K562 (cell line): ENCODE measurements at regions not wholly inside any gene's neighbourhood (a gene's known extent, or its start where the extent isn't known, plus 50 kb on each side); places are given as distances from the start of the nearest gene placed in this dataset.

ENCODE experiments used
- ATAC-seq: fragments of 200-7000 bp; cut with Tn5 transposase; 3 replicates; pipeline ENCODE4 v1.9.1; 2020; ENCODE audit warnings: moderate library complexity
- BruUV-seq: library from RNA; stranded (reverse); fragments of 400-500 nt; replicated peaks from 2 replicates; lab custom pipeline; 2021; lab: Mats Ljungman, UMichigan
- CTCF ChIA-PET: fragments of 300-600 bp; formaldehyde crosslinking; extraction: SDS; loops from one replicate; lab custom pipeline; 2021; ENCODE audit warnings: low intra/inter-chr PET ratio; lab: Yijun Ruan, JAX
- POLR2A ChIA-PET: fragments of 300-600, 350-650 bp; sonication (Branson Sonifier 250); formaldehyde crosslinking; extraction: SDS; loops from one replicate; lab custom pipeline; 2021; ENCODE audit warnings: antibody characterized with exemption, inconsistent platforms; lab: Yijun Ruan, JAX
- DNase-seq, 4 experiments: peaks; one replicate each; pipeline versions ENCODE4 v3.0.0 to v3.0.0-alpha.2; 2011 to 2018; ENCODE audit warnings: low spot score in 3 of 4, mixed read lengths in 3 of 4; ENCODE audit errors: extremely low read depth in 1 of 4
- FAIRE-seq: peaks from 2 replicates; lab custom pipeline; 2011; peaks lifted over from hg19 to GRCh38; lab: Jason Lieb, UNC
- H2AFZ ChIP-seq: 2 replicates; pipeline ENCODE4 v1.6.0; 2011; ENCODE audit warnings: low read depth, low read length, control low read depth, inconsistent platforms
- H3K27ac ChIP-seq: fragments of 200-600 bp; 3 replicates; pipeline ENCODE4 v1.8.0; 2011; ENCODE audit warnings: low read depth, mild to moderate bottlenecking, control low read depth, inconsistent platforms, low read length, moderate library complexity, mixed read lengths; ENCODE audit errors: extremely low read depth
- H3K27me3 ChIP-seq, 2 experiments: fragments of 300-600 bp in 1 of 2; 2 replicates in 1 of 2; 3 replicates in 1 of 2; pipeline versions ENCODE4 v1.6.0 to v1.8.0; 2011; ENCODE audit warnings: inconsistent platforms in 2 of 2, low read length in 2 of 2, mild to moderate bottlenecking in 1 of 2, mixed read lengths in 1 of 2, moderate library complexity in 1 of 2; ENCODE audit not compliant: control insufficient read depth in 2 of 2, insufficient read depth in 2 of 2
- H3K36me3 ChIP-seq: fragments of 300-600 bp; 3 replicates; pipeline ENCODE4 v1.8.0; 2011; ENCODE audit warnings: mild to moderate bottlenecking, low read length, inconsistent platforms; ENCODE audit not compliant: control insufficient read depth, insufficient read depth
- H3K4me1 ChIP-seq, 2 experiments: fragments of 200-600 bp in 1 of 2; replicated peaks in 1 of 2; 2 replicates in 1 of 2; 3 replicates in 1 of 2; pipeline versions ENCODE4 v1.5.1 to v1.8.0; 2011; ENCODE audit warnings: inconsistent platforms in 2 of 2, low read length in 2 of 2, mild to moderate bottlenecking in 1 of 2, mixed read lengths in 1 of 2, moderate library complexity in 1 of 2; ENCODE audit not compliant: control insufficient read depth in 2 of 2, insufficient read depth in 2 of 2
- H3K4me2 ChIP-seq: 2 replicates; pipeline ENCODE4 v1.6.1; 2011; ENCODE audit warnings: low read length, control low read depth, inconsistent platforms, mixed read lengths; ENCODE audit not compliant: insufficient read depth
- H3K4me3 ChIP-seq: fragments of 200-600 bp; sonication (generic), shearing (Covaris generic); 2 replicates; pipeline ENCODE4 v1.5.1; 2016; ENCODE audit warnings: control low read depth, inconsistent platforms
- H3K79me2 ChIP-seq: fragments of 200-600 bp; 3 replicates; pipeline ENCODE4 v1.8.0; 2011; ENCODE audit warnings: low read length, inconsistent platforms; ENCODE audit not compliant: control insufficient read depth, insufficient read depth
- H3K9ac ChIP-seq, 2 experiments: 2 replicates each; pipeline versions ENCODE4 v1.6.0 to v1.6.1; 2011; ENCODE audit warnings: low read depth in 2 of 2, low read length in 2 of 2, control low read depth in 1 of 2, inconsistent platforms in 1 of 2, mild to moderate bottlenecking in 1 of 2, mixed read lengths in 1 of 2; ENCODE audit not compliant: insufficient read depth in 1 of 2
- H3K9me1 ChIP-seq: one replicate; pipeline ENCODE4 v1.6.0; 2011; ENCODE audit warnings: inconsistent platforms, mild to moderate bottlenecking, low read length, moderate library complexity; ENCODE audit not compliant: control insufficient read depth, insufficient read depth
- H3K9me3 ChIP-seq: replicated peaks from 2 replicates; pipeline ENCODE4 v1.5.1; 2011; ENCODE audit warnings: low read depth, low read length, inconsistent platforms; ENCODE audit not compliant: control insufficient read depth, insufficient read depth
- H4K20me1 ChIP-seq: replicated peaks from 2 replicates; pipeline ENCODE4 v1.6.1; 2011; ENCODE audit warnings: low read length, inconsistent platforms, mixed read lengths; ENCODE audit not compliant: control insufficient read depth, insufficient read depth
- BHLHE40 ChIP-seq: IDR thresholded peaks from 2 replicates; pipeline ENCODE4 v1.6.1; 2011; ENCODE audit warnings: low read length, improper control_type of control experiment
- CEBPB ChIP-seq: fragments of 450-650 bp; IDR thresholded peaks from 2 replicates; pipeline ENCODE4 v1.6.1; 2016; ENCODE audit warnings: missing genetic modification characterization, missing compliant biosample characterization
- CEBPG ChIP-seq, 3 experiments: fragments of 200-800 bp in 1 of 3; sonication (Bioruptor generic) in 1 of 3; sonication (generic) in 1 of 3; formaldehyde crosslinking in 1 of 3; IDR thresholded peaks in 2 of 3; conservative IDR thresholded peaks in 1 of 3; 2 replicates each; pipeline versions ENCODE4 v1.6.1 to v1.8.0; 2016 to 2022; ENCODE audit warnings: missing compliant biosample characterization in 2 of 3, missing genetic modification characterization in 2 of 3, mild to moderate bottlenecking in 1 of 3, missing genetic modification reagents in 1 of 3
- HNRNPH1 ChIP-seq: fragments of 200-400 bp; formaldehyde crosslinking; optimal IDR thresholded peaks from 2 replicates; pipeline ENCODE3; 2017; ENCODE audit warnings: low read depth, mild to moderate bottlenecking, low read length, moderate library complexity
- SP2 ChIP-seq: IDR thresholded peaks from 2 replicates; pipeline ENCODE4 v1.6.1; 2011; ENCODE audit warnings: mild to moderate bottlenecking, low read depth, low read length, moderate library complexity; ENCODE audit not compliant: poor library complexity, severe bottlenecking; ENCODE audit errors: extremely low read depth
- ZNF24 ChIP-seq: fragments of 450-650 bp; IDR thresholded peaks from 2 replicates; pipeline ENCODE4 v1.6.1; 2016
- ZNF347 ChIP-seq: fragments of 450-650 bp; formaldehyde crosslinking; IDR thresholded peaks from 2 replicates; pipeline ENCODE4 v1.4.0; 2020; ENCODE audit warnings: low read depth, mild to moderate bottlenecking, moderate library complexity
- WGBS: fragments of 100-300 bp; shearing (Covaris generic); methylation state at CpG from one replicate; pipeline ENCODE4 v1.1.6; 2016; ENCODE audit warnings: low coverage, mixed read lengths; ENCODE audit not compliant: insufficient coverage; ENCODE audit errors: missing lambda C conversion rate; 5-methylcytosine and 5-hydroxymethylcytosine counted together
- in situ Hi-C: fragments of 300-500 bp; cut with MboI; formaldehyde crosslinking; loops from 4 replicates; pipeline ENCODE4 v1.15.0; 2018; ENCODE audit warnings: inconsistent platforms, mixed read lengths
- intact Hi-C: fragments of 100-400 bp; cut with micrococcal nuclease; formaldehyde crosslinking; loops from 2 replicates; pipeline ENCODE4 v1.14.2; 2022
- TF ChIP-seq, protein P1 (sequence below): sonication (generic); IDR thresholded peaks from 2 replicates; pipeline ENCODE4 v1.6.1; 2016
- TF ChIP-seq, protein P2 (sequence below): IDR thresholded peaks from 2 replicates; pipeline ENCODE4 v1.6.1; 2011; ENCODE audit not compliant: insufficient read length; ENCODE audit errors: extremely low read depth

DNA sequence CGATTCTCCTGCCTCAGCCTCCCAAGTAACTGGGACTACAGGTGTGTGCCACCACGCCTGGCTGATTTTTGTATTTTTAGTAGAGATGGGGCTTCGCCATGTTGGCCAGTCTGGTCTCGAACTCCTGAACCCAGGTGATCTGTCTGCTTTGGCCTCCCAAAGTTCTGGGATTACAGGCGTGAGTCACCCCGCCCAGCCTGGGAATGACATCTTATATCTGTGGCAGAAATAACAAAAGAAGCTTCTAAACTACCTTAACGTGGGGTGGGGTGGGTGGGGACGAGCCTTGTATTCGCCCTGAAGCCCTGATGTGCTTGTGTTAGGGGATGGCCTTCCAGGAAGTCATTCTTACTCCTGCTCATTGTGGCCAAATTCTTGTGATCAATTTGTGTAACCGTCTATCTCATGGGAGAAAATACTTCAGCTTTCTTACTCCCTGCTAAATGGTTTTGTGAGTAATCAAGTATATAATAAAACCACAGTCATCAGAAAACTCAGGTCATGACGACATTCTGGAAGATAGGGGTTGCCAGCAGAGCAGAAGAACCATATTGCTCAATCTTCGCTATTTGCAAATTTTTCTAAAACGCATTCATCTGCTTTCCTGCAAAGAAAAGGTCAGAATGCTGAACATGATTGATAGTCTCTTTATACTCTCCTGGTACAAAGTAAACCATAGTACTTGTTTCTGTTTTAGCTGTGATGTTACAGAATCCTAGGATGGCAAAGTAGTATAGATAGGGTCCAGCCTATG, 63.2 kb downstream of the DIRAS3 start:
- H3K27ac ChIP-seq = no peak overlapping the region

DNA sequence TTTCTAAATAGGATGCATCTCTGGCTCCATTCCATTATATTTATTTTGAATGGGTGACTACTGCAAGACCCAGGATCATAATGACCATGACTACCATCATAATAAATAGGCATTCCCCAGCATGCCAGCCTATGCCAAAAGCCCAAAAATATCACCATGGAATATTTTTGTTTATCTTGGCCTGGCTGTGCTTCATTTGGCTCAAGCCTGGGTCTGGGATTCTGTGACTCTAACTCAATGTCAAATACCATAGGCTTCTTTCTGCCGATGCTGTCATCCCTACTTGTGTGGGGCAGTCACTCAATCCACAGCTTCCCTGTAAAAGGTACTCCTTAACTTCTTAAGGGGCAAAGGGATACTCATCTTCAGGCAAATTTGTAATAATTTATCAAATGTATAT, 66.6 kb downstream of the DIRAS3 start:
- no peak overlapping the region for H3K4me2 ChIP-seq
- in situ Hi-C loops = no loop called here
- no peaks in the 10 kb centered on the region for H4K20me1 ChIP-seq
- TF ChIP-seq SP2 (no peak), ZNF24 (no peak), BHLHE40 (no peak), ZNF347 (CRISPR knock-in tag) (no peak)
- TF ChIP-seq, protein P1, sequence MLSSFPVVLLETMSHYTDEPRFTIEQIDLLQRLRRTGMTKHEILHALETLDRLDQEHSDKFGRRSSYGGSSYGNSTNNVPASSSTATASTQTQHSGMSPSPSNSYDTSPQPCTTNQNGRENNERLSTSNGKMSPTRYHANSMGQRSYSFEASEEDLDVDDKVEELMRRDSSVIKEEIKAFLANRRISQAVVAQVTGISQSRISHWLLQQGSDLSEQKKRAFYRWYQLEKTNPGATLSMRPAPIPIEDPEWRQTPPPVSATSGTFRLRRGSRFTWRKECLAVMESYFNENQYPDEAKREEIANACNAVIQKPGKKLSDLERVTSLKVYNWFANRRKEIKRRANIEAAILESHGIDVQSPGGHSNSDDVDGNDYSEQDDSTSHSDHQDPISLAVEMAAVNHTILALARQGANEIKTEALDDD = no peak
- TF ChIP-seq, protein P2, sequence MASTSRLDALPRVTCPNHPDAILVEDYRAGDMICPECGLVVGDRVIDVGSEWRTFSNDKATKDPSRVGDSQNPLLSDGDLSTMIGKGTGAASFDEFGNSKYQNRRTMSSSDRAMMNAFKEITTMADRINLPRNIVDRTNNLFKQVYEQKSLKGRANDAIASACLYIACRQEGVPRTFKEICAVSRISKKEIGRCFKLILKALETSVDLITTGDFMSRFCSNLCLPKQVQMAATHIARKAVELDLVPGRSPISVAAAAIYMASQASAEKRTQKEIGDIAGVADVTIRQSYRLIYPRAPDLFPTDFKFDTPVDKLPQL = no peak
- H3K9me3 ChIP-seq = no peaks in the 10 kb centered on the region
- no peaks in the 10 kb centered on the region for H3K27me3 ChIP-seq
- no peaks in the 10 kb centered on the region for H3K79me2 ChIP-seq
- intact Hi-C loops = no loop called here
- POLR2A ChIA-PET = interaction anchor here (0.6 to 1.2 kb wide), 2 partner anchors 9 to 591 kb away, joined by 3 read pairs; no protein-coding TSS in a partner anchor
- CTCF ChIA-PET = no interaction called here
- no peaks in the 10 kb centered on the region; a peak in 1 of 5 replicates for H3K4me1 ChIP-seq
- H3K9me1 ChIP-seq = no peaks in the 10 kb centered on the region
- DNase-seq (no peak), ATAC-seq (no peak), FAIRE-seq (no peak)
- no peak overlapping the region for H3K27ac ChIP-seq
- no peak overlapping the region for H3K9ac ChIP-seq
- 14% methylated on average over 1 of the region's 1 CpG for WGBS
- no peak overlapping the region for H2AFZ ChIP-seq
- no TSS peak for BruUV-seq
- no peak overlapping the region for H3K4me3 ChIP-seq
- H3K36me3 ChIP-seq = no peaks in the 10 kb centered on the region

More for the DNA sequence above, 63.2 kb downstream of the DIRAS3 start:
- ChIA-PET POLR2A (interaction anchor here (0.6 kb wide), 1 partner anchor 29 kb away, joined by 3 read pairs; no protein-coding TSS in a partner anchor), CTCF (no interaction called here)
- H4K20me1 ChIP-seq = no peaks in the 10 kb centered on the region
- in situ Hi-C loops (no loop called here), intact Hi-C loops (no loop called here)
- H3K9me1 ChIP-seq = no peaks in the 10 kb centered on the region
- 0 out of 2 replicates have a peak, but pooled peaks have one; percentile 23 for TF ChIP-seq CEBPB (tag)
- no peak for TF ChIP-seq CEBPG (CRISPR knock-in tag; IDR thresholded peaks at IDR 0.05)
- TF ChIP-seq CEBPG (tag; conservative IDR thresholded peaks at IDR 0.05 in 1 of 2, IDR thresholded peaks at IDR 0.05 in 1 of 2) = peak; percentile 66 to 70; a peak in 3 of 4 replicates
- TF ChIP-seq HNRNPH1 = no peak
- no peak for ATAC-seq
- no peak for DNase-seq
- no peaks in the 10 kb centered on the region for H3K36me3 ChIP-seq
- no peak for FAIRE-seq
- no peak overlapping the region for H3K9ac ChIP-seq
- no peaks in the 10 kb centered on the region for H3K9me3 ChIP-seq
- H3K4me1 ChIP-seq = no peaks in the 10 kb centered on the region; a peak in 2 of 5 replicates
- H3K4me2 ChIP-seq = no peak overlapping the region
- 24% methylated on average over 13 of the region's 13 CpGs for WGBS
- no peaks in the 10 kb centered on the region for H3K79me2 ChIP-seq
- BruUV-seq = no TSS peak
- H3K27me3 ChIP-seq = no peaks in the 10 kb centered on the region
- no peak overlapping the region for H3K4me3 ChIP-seq
- no peak overlapping the region for H2AFZ ChIP-seq
